GM19467 (cell line): ENCODE measurements at regions not wholly inside any gene's neighbourhood (a gene's known extent, or its start where the extent isn't known, plus 50 kb on each side); places are given as distances from the start of the nearest gene placed in this dataset.

Experiments
- ATAC-seq: cut with Tn5 transposase; IDR thresholded peaks from one replicate; pipeline ENCODE4 v1.9.1; 2021; ENCODE audit warnings: mild to moderate bottlenecking, moderate library complexity; ENCODE audit not compliant: unreplicated experiment

GRCh38 chr17:79233916-79234551 is 159.4 kb downstream of the ENGASE start:
- no peak for ATAC-seq

GRCh38 chr17:79232957-79233356 is 158.3 kb downstream of the ENGASE start:
- no peak for ATAC-seq

GRCh38 chr17:79231766-79232287 is 157.2 kb downstream of the ENGASE start:
- ATAC-seq, result no peak

DNA sequence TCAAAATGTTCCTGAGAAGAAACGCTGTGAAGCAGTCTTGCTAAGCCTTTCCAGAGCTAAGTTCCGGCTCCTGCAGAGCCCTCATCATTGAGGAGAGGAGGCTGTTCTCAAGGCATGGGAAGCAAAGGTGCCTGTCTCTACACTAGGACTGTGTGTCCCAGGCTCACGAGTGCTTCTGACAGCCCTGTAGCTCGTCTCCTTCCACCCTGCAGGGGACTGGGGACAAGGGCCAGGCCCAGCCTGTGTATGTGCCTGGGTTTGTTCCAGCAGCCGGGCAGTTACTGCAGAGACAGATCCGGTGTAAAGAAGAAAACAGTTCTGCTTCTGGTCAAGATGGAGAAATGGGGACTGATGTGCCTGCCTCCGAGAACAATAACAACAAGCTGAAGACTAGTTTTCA is 156.0 kb downstream of the ENGASE start:
- ATAC-seq, result no peak

GRCh38 chr17:79226037-79226436 is 151.4 kb downstream of the ENGASE start:
- ATAC-seq, result no peak

DNA sequence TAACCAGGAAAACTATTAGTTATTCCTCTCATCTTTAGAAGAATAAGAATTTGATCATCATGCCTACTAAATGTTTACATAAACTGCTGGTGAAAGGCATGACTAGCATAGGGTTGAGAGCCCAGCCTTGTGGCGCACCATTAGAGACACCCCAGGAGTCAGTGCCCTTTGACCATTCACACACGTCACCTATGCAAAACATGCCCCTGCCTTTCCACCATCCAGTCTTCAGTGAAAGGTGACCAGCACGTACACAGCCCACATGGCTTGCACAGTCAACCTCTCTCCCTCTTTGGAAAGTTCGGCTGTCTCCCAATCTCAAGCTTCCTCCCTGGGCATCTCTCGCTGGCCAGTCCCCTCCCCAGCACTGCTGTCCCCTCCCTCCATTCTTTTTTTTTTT is 150.3 kb downstream of the ENGASE start:
- ATAC-seq, result no peak

DNA sequence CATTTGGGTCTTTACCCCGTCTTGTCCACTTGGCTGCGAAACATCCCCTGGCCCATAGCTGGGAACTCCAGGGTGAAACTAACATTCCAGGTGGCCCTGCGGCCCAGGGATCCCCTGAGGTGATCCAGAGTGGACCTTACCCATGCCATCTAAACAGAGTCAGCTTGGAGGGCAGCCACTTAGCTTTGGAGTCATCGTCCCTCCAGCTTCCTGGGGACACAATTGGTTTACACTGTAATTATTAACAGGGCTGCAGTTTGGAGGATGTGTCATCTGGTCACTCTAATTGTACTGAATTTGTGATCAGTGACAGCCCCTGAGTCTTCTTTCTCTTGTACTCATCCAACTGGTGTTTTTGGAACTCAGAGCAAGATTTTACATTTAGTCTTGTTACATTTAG is 149.9 kb downstream of the ENGASE start:
- no peak for ATAC-seq

GRCh38 chr17:79223953-79224352 is 149.3 kb downstream of the ENGASE start:
- no peak for ATAC-seq

DNA sequence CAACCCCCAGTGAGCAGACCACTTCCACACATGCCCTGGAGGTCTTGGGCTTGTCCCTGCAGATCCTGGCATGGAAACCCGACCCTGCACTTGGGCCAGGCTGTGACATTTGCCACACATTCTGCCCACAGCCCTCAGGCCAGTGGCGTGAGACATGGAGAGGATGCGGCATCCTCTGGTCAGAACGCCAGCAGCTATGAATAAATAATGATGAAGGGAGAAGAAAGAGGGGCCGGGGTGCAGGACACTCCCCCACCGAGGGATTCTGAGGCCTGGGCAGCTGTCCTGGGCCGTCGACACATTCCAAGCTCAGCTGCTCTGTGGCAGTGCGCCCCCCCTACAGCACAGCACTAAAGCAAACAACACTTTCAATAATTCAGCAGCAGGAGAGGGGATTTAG is 148.8 kb downstream of the ENGASE start:
- ATAC-seq, result no peak

DNA sequence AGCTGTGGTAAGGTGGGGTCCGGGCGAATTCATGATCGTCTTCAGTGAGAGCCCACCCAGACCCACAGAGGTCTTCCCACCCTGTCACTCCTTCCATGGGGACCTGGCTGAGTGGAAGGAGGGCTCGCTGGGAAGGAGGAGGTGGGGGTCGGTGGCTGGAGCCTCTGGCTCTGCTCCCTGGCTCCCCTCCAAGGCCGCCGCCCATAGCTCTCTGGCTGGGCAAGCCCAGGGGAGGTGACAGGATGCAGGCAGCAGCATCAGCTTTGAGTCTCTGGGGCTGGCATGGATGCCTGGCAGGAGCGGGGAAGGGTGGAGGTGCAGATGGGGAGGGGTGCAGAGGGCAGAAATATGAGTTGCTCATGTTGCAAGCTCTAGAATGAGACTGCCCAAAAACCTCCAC is 147.0 kb downstream of the ENGASE start:
- no peak for ATAC-seq

- no peak for ATAC-seq
These were observed 146.2 kb downstream of the ENGASE start for GRCh38 chr17:79220713-79221291.

- no peak for ATAC-seq
These were observed 145.6 kb downstream of the ENGASE start for GRCh38 chr17:79220201-79220712.

DNA sequence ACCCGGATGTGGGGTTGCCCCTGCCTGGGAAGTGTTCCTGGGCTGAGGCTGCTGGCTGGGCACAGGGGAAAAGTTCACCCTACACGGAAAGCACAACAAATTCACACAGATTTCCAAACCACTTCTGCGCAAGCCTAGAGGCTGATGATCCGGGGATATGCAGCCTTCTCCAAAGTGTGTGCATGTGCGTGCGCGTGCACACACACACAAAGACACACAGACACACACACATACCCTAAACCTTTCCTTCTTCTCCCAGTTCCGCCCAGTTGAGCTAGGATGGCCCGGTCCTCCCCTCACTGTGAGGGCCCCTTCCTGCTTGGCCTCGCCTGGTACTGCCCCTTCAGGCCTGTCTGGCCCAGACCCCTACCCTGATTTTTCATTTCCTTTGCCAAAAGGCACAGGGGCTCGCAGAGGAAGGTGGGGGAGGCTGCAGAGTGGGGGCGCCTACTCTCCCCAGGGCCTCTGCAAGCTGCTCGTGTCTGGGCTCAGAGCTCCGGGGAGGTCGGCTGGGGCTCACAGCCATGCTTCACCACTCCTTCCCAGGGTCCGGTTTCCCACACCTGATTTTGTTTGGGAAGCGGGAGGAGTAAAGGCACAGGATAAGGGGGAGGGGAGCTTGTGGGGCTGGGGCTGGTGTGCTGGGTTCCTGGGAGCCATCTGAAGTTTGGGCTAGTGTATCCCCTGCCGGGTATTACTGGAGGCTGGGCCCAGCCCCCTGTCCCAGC is 144.7 kb downstream of the ENGASE start:
- no peak for ATAC-seq

DNA sequence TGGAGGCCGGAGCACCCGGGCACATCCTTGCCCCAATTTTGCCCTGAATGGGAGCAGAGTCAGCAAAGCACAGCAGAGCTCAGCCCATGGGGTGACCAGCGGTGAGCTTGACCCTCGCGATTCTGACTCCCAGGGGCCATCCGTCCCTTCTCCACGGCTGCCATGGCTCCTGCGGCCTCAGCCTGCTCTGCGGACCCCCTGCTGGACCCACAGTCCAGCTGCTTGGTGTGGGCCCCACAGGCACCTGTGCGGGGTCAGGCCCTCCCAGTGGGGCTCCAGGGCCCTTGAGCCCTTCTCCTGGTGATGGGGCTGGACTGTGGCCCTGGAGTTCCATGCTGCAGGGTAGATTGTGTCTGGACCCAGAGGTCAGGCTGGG is 144.2 kb downstream of the ENGASE start:
- ATAC-seq, result no peak

DNA sequence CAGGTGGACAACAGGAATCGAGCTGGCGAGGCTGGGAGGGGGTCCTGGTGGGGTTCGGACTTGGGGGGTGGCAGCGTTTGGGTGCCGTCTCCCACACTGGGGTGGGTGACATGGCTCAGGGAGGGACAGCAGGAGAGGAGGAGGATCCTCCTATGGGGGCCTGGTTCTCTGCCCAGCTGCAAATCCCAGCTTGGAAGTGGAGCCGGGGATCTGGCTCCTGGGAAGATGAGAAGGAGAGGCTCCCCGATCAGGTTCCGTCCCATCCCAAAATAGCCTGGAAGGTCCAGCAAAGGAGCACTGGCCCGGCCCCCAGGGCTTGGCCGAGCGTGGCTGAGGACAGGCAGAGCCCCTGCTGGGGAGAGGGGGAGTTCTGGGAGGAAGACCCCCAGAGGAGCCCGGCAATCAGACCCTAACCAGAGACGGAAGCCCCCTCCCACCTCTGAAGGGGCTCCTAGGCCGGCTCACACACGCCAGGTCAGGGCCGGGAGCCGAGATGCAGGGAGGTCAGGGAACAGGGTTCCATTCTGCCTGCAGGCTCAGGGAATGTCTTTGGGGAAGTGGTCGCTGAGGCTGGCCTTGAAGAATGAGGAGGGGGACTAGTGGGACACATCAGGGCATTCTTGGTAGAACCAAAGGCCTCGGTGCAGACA is 143.7 kb downstream of the ENGASE start:
- ATAC-seq, result no peak

DNA sequence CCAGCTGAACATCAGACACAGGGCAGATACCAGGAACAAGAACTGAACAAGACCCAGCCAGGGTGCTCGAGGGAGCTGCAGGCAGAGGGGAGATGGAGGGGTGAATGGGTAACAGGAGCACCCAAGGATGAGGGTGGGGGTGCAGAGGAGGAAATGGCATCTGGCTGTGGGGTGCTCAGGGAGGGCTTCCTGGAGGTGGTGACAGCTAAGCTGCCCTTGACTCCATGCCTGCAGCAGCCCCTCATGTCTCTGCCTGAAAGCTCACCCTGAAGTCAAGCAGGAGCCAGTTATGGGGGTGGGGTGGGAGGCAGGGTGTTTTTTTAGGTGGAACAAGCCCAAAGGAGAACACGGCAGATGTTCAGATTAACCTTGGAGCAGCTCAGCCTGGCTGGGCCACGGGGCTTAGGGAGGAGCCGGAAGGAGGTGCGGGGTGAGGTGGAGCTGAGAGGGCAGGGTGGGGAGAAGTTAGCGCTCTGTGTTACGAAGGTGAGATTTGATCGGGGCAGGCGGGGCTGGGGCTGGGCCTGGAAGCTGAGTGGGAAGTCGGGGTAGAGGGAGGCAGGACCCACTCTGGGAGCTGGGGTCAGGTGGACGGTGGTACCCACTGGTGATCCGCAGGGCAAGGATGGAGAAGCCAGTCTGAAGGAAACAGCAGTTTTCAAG is 143.0 kb downstream of the ENGASE start:
- no peak for ATAC-seq

- ATAC-seq, result no peak
These were observed 142.2 kb downstream of the ENGASE start for GRCh38 chr17:79216826-79217225.

DNA sequence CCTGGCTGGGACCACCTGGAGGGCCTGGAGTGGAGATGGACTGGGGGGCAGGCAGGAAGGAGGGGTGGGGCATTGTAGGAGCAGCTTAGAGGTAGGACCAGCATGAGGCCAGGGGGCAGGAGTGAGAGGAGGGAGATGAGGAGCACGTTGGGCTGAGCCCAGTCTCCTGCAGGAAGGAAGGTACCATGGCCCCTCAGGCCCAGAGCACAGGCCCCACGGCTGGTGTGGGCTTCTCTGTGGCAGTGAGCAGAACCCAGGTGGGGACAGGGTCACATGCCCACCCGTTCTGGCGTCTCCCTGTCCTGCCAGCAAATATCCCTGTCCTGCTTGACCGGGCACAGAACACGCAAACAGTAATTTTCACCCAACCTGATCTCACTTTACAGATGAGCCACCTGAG is 141.8 kb downstream of the ENGASE start:
- ATAC-seq, result no peak

GRCh38 chr17:79215631-79216030 is 141.0 kb downstream of the ENGASE start:
- ATAC-seq, result no peak

DNA sequence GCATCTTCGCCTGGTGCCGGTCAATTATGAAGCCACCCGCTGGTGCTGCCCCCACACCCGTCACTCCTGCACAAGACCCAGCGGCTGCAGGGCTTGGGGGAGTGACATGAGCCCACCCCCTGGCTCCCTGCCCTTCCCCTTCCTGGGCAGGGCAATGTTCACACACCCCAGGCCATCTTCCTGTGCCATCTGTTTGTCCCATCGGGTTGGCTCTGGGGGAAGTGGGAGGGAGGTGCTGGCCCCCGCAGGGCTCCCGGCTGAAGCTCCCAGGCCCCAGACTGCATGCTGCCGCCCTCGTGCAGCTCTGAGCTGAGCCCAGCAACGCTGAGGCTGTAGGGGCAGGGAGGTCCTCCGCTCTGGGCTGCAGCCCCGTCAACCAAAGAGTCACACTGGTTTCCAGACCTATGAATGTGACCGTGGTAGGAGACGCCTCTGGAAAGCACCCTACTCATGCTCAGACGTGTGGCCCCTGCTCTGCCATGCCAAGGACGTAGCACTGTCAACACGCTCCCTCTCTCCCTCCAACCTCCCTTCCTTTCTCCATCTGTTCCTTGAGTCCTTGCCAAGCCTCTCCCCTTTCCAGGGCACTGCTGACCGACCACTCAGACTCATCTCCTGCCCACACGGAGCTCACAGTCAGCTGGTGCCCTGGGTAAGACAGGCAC is 140.4 kb downstream of the ENGASE start:
- ATAC-seq, result no peak
